Trophoblast cell (in vitro differentiated cells and primary cell): ENCODE measurements at regions not wholly inside any gene's neighbourhood (a gene's known extent, or its start where the extent isn't known, plus 50 kb on each side); places are given as distances from the start of the nearest gene placed in this dataset.

Experiments used
- DNase-seq, 2 donors: peaks; one replicate each; pipeline ENCODE4 v3.0.0-alpha.2; 2016
- H2AFZ ChIP-seq: 2 replicates; pipeline ENCODE4 v1.6.1; 2013; ENCODE audit warnings: low read length, moderate library complexity, mild to moderate bottlenecking; ENCODE audit not compliant: insufficient read depth, poor library complexity
- H2AK5ac ChIP-seq: 2 replicates; pipeline ENCODE4 v1.6.1; 2013; ENCODE audit warnings: mild to moderate bottlenecking, low read length
- H2BK120ac ChIP-seq: 2 replicates; pipeline ENCODE4 v1.6.1; 2013; ENCODE audit warnings: low read length, mild to moderate bottlenecking, moderate library complexity; ENCODE audit not compliant: insufficient read depth, poor library complexity
- H2BK12ac ChIP-seq: 2 replicates; pipeline ENCODE4 v1.6.1; 2013; ENCODE audit warnings: mild to moderate bottlenecking, low read length, moderate library complexity
- H2BK5ac ChIP-seq: 2 replicates; pipeline ENCODE4 v1.6.1; 2013; ENCODE audit warnings: low read length, low read depth, moderate library complexity, mild to moderate bottlenecking; ENCODE audit not compliant: poor library complexity
- H3K14ac ChIP-seq: 2 replicates; pipeline ENCODE4 v1.6.1; 2013; ENCODE audit warnings: mild to moderate bottlenecking, low read length
- H3K18ac ChIP-seq: 2 replicates; pipeline ENCODE4 v1.6.1; 2013; ENCODE audit warnings: mild to moderate bottlenecking, low read length
- H3K23ac ChIP-seq: 2 replicates; pipeline ENCODE4 v1.6.1; 2013; ENCODE audit warnings: low read length
- H3K27ac ChIP-seq: 2 replicates; pipeline ENCODE4 v1.5.1; 2013; ENCODE audit warnings: low read depth, mild to moderate bottlenecking, inconsistent platforms, low read length, moderate library complexity
- H3K27me3 ChIP-seq: 2 replicates; pipeline ENCODE4 v1.6.1; 2013; ENCODE audit warnings: inconsistent platforms, mild to moderate bottlenecking, low read length, moderate library complexity; ENCODE audit not compliant: insufficient read depth
- H3K36me3 ChIP-seq, 2 experiments: 1 replicate in 1 of 2; 2 replicates in 1 of 2; pipeline ENCODE4 v1.6.1; 2013; ENCODE audit warnings: low read length in 2 of 2, mild to moderate bottlenecking in 2 of 2, moderate library complexity in 1 of 2; ENCODE audit not compliant: insufficient read depth in 2 of 2, control insufficient read depth in 1 of 2
- H3K4ac ChIP-seq: 2 replicates; pipeline ENCODE4 v1.6.1; 2013; ENCODE audit warnings: low read depth, mild to moderate bottlenecking, low read length, moderate library complexity
- H3K4me1 ChIP-seq, 2 experiments: 1 replicate in 1 of 2; 2 replicates in 1 of 2; pipeline ENCODE4 v1.6.1; 2013; ENCODE audit warnings: low read length in 2 of 2, mild to moderate bottlenecking in 2 of 2, moderate library complexity in 1 of 2; ENCODE audit not compliant: insufficient read depth in 2 of 2, control insufficient read depth in 1 of 2
- H3K4me2 ChIP-seq: 2 replicates; pipeline ENCODE4 v1.6.1; 2013; ENCODE audit warnings: inconsistent platforms, mild to moderate bottlenecking, low read length, moderate library complexity
- H3K4me3 ChIP-seq: 2 replicates; pipeline ENCODE4 v1.5.1; 2013; ENCODE audit warnings: mild to moderate bottlenecking, low read depth, low read length, inconsistent platforms
- H3K79me1 ChIP-seq: one replicate; pipeline ENCODE4 v1.6.1; 2013; ENCODE audit warnings: low read length
- H3K79me2 ChIP-seq: 2 replicates; pipeline ENCODE4 v1.6.1; 2013; ENCODE audit warnings: low read length, mild to moderate bottlenecking; ENCODE audit not compliant: control insufficient read depth, insufficient read depth, poor library complexity
- H3K9ac ChIP-seq: 2 replicates; pipeline ENCODE4 v1.6.1; 2013; ENCODE audit warnings: mild to moderate bottlenecking, low read length
- H3K9me3 ChIP-seq: 2 replicates; pipeline ENCODE4 v1.6.1; 2013; ENCODE audit warnings: low read depth, mild to moderate bottlenecking, control low read depth, inconsistent platforms, low read length; ENCODE audit not compliant: insufficient read depth
- H4K12ac ChIP-seq: 2 replicates; pipeline ENCODE4 v1.6.1; 2013; ENCODE audit warnings: low read depth, mild to moderate bottlenecking, low read length, moderate library complexity
- H4K8ac ChIP-seq: 2 replicates; pipeline ENCODE4 v1.6.1; 2013; ENCODE audit warnings: low read depth, mild to moderate bottlenecking, low read length, moderate library complexity
- H4K91ac ChIP-seq: one replicate; pipeline ENCODE4 v1.6.1; 2013; ENCODE audit warnings: low read depth, mild to moderate bottlenecking, low read length, moderate library complexity
- WGBS: extraction: QIAGEN DNeasy Blood & Tissue Kit; methylation state at CpG from one replicate; pipeline ENCODE4 v1.1.7; 2013; ENCODE audit warnings: missing lambda C conversion rate; ENCODE audit not compliant: insufficient read length, insufficient coverage; ENCODE audit errors: extremely low coverage; 5-methylcytosine and 5-hydroxymethylcytosine counted together

DNA sequence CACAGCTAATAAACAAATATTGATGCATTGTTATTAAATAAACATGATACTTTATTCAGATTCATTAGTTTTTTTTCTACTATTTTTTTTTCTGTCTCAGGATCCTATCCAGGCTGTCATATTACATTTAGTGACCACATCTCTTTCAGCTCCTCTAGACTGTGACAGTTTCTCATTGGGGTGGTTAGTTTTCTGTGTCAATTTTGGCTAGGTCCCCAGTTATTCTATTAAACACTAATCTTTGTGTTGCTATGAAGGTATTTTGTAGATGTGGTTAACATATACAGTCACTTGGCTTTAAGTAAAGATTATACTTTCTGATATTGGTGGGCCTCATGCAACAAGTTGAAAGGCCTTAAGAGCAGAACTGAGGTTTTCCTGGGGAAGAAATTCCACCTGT, 563.0 kb downstream of the LRRC70 start:
- Histone ChIP-seq H3K18ac (no peak overlapping the region), H2AFZ (no peak overlapping the region), H3K23ac (no peak overlapping the region), H3K4me3 (no peak overlapping the region), H2BK12ac (no peak overlapping the region), H3K4ac (no peak overlapping the region), H2BK5ac (no peak overlapping the region), H3K14ac (no peak overlapping the region), H4K8ac (no peak overlapping the region), H3K27ac (no peak overlapping the region), H3K36me3 (no peaks in the 10 kb centered on the region), H3K9ac (no peak overlapping the region), H3K9me3 (no peaks in the 10 kb centered on the region), H3K27me3 (no peaks in the 10 kb centered on the region), H3K79me1 (no peaks in the 10 kb centered on the region), H2BK120ac (no peak overlapping the region), H4K91ac (no peak overlapping the region), H2AK5ac (no peak overlapping the region), H3K4me1 (no peaks in the 10 kb centered on the region), H3K79me2 (no peaks in the 10 kb centered on the region), H3K4me2 (no peak overlapping the region), H4K12ac (no peak overlapping the region)
- DNase-seq: no peak

- H4K12ac ChIP-seq: no peak overlapping the region
- no peak overlapping the region for H2BK120ac ChIP-seq
- DNase-seq: no peak
- no peaks in the 10 kb centered on the region for H3K4me1 ChIP-seq
- H3K4ac ChIP-seq: no peak overlapping the region
- no peak overlapping the region for H3K4me3 ChIP-seq
- H3K9me3 ChIP-seq: no peaks in the 10 kb centered on the region
- H3K18ac ChIP-seq: no peak overlapping the region
- H3K23ac ChIP-seq: no peak overlapping the region
- no peak overlapping the region for H3K4me2 ChIP-seq
- H2AK5ac ChIP-seq: no peak overlapping the region
- H3K27me3 ChIP-seq: no peaks in the 10 kb centered on the region
- H2BK12ac ChIP-seq: no peak overlapping the region
- H3K79me2 ChIP-seq: no peaks in the 10 kb centered on the region
- no peak overlapping the region for H4K8ac ChIP-seq
- H3K27ac ChIP-seq: no peak overlapping the region
- no peak overlapping the region for H4K91ac ChIP-seq
- no peaks in the 10 kb centered on the region for H3K36me3 ChIP-seq
- no CpG with 5 or more reads among the region's 4 CpGs for WGBS
- no peak overlapping the region for H2AFZ ChIP-seq
- no peak overlapping the region for H2BK5ac ChIP-seq
- H3K14ac ChIP-seq: no peak overlapping the region
- no peak overlapping the region for H3K9ac ChIP-seq
- H3K79me1 ChIP-seq: no peaks in the 10 kb centered on the region
Measured at GRCh38 chr5:63135291-63135690, 556.7 kb downstream of the LRRC70 start.

DNA sequence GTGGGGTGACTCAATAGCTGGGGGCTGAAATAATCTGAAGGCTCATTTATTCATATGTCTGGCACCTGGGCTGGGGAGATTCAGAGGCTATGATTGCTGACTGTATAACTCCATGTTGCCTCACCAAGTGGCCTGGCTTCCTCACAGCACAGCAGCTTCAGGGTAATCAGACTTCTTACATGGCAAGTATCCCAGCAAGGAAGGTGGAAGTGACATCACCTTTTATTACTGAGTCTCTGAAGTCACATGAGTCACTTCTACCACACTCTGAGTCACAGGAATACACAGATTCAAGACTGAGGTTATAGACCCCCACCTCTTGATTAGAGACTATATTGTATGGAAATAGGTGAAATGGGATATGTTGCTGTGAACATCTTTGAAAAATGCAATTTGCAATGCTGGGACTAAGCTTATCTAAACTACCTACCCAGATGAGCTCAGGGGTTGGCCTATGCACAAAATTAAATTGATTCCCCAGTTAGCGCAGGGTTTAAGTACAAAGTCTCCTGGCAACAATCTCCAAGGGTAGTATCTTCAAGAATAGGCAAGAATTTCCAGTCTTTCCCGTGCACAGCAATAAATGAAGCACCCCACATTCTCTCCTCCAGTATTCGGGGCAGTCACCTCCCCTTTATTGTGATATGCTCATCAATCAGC, 553.1 kb downstream of the LRRC70 start:
- Histone ChIP-seq H3K4me2 (no peak overlapping the region), H3K79me2 (no peaks in the 10 kb centered on the region), H3K14ac (no peak overlapping the region), H2BK5ac (no peak overlapping the region), H2BK120ac (no peak overlapping the region), H4K8ac (no peak overlapping the region), H2AK5ac (no peak overlapping the region), H3K9me3 (no peaks in the 10 kb centered on the region), H3K27me3 (no peaks in the 10 kb centered on the region), H3K27ac (no peak overlapping the region), H3K4me3 (no peak overlapping the region), H3K4ac (no peak overlapping the region), H3K36me3 (no peaks in the 10 kb centered on the region), H4K12ac (no peak overlapping the region), H4K91ac (no peak overlapping the region), H3K4me1 (no peaks in the 10 kb centered on the region), H3K9ac (no peak overlapping the region), H3K79me1 (no peaks in the 10 kb centered on the region), H2AFZ (no peak overlapping the region), H3K18ac (no peak overlapping the region), H2BK12ac (no peak overlapping the region), H3K23ac (no peak overlapping the region)
- no CpG with 5 or more reads among the region's 3 CpGs for WGBS
- no peak for DNase-seq

DNA sequence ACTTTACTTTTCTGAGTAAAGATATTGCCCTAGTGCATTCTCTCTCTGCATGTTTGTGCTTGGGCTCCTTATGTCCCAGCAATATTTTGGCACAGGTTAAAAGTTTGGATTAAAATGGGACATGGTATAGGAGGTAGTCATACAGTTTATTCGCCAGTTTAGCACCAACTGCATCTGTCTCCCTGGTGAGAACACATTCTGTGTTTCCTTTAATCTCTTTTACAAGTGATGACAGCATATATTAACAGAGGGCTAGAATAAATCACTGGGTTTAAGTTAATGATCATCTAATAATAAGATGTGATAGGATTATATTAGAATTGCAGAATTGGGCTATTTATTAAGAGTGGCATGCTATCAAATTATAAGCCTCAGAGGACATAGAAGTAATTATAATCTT, 550.1 kb downstream of the LRRC70 start:
- Histone ChIP-seq H3K79me2 (no peaks in the 10 kb centered on the region), H3K18ac (no peak overlapping the region), H3K4me1 (no peaks in the 10 kb centered on the region), H3K4ac (no peak overlapping the region), H3K27ac (no peak overlapping the region), H3K79me1 (no peaks in the 10 kb centered on the region), H2AFZ (no peak overlapping the region), H3K9ac (no peak overlapping the region), H4K91ac (no peak overlapping the region), H2BK120ac (no peak overlapping the region), H3K4me2 (no peak overlapping the region), H2BK12ac (no peak overlapping the region), H2AK5ac (no peak overlapping the region), H4K8ac (no peak overlapping the region), H3K9me3 (no peaks in the 10 kb centered on the region), H3K36me3 (no peaks in the 10 kb centered on the region), H3K4me3 (no peak overlapping the region), H3K23ac (no peak overlapping the region), H3K14ac (no peak overlapping the region), H2BK5ac (no peak overlapping the region), H3K27me3 (no peaks in the 10 kb centered on the region), H4K12ac (no peak overlapping the region)
- WGBS: no CpG with 5 or more reads among the region's 1 CpG
- DNase-seq: no peak
